HG03571 (cell line): ENCODE measurements at regions not wholly inside any gene's neighbourhood (a gene's known extent, or its start where the extent isn't known, plus 50 kb on each side); places are given as distances from the start of the nearest gene placed in this dataset.

Experiments
- ATAC-seq: cut with Tn5 transposase; IDR thresholded peaks from one replicate; pipeline ENCODE4 v1.9.1; 2021; ENCODE audit not compliant: unreplicated experiment

- no peak for ATAC-seq
These were observed 130.1 kb downstream of the MRPL36 start for GRCh38 chr5:1669276-1670155.

- ATAC-seq, result no peak
These were observed 131.4 kb downstream of the MRPL36 start for GRCh38 chr5:1668141-1668721.

- no peak for ATAC-seq
These were observed 131.9 kb downstream of the MRPL36 start for GRCh38 chr5:1667648-1668140.

GRCh38 chr5:1666812-1667588 is 132.6 kb downstream of the MRPL36 start:
- ATAC-seq, result no peak

- ATAC-seq, result no peak
These were observed 133.4 kb downstream of the MRPL36 start for GRCh38 chr5:1666221-1666620.

GRCh38 chr5:1665803-1666202 is 133.8 kb downstream of the MRPL36 start:
- ATAC-seq, result no peak

- ATAC-seq, result no peak
These were observed 134.4 kb downstream of the MRPL36 start for GRCh38 chr5:1665231-1665630.

GRCh38 chr5:1663186-1663585 is 136.5 kb downstream of the MRPL36 start:
- ATAC-seq, result no peak

- ATAC-seq, result no peak
These were observed 137.0 kb downstream of the MRPL36 start for GRCh38 chr5:1662559-1663085.

- ATAC-seq, result no peak
These were observed 137.6 kb downstream of the MRPL36 start for GRCh38 chr5:1661831-1662558.

- ATAC-seq, result no peak
These were observed 137.6 kb upstream of the LPCAT1 start for GRCh38 chr5:1661311-1661710.

GRCh38 chr5:1660511-1660910 is 136.8 kb upstream of the LPCAT1 start:
- no peak for ATAC-seq

GRCh38 chr5:1660001-1660400 is 136.2 kb upstream of the LPCAT1 start:
- no peak for ATAC-seq

- ATAC-seq, result no peak
These were observed 135.6 kb upstream of the LPCAT1 start for GRCh38 chr5:1659100-1659981.

- no peak for ATAC-seq
These were observed 134.9 kb upstream of the LPCAT1 start for GRCh38 chr5:1658665-1659064.

- ATAC-seq, result no peak
These were observed 133.5 kb upstream of the LPCAT1 start for GRCh38 chr5:1657161-1657741.

- no peak for ATAC-seq
These were observed 132.7 kb upstream of the LPCAT1 start for GRCh38 chr5:1656271-1656975.

- no peak for ATAC-seq
These were observed 131.9 kb upstream of the LPCAT1 start for GRCh38 chr5:1655496-1656270.
